GM21619 (cell line): ENCODE measurements at regions not wholly inside any gene's neighbourhood (a gene's known extent, or its start where the extent isn't known, plus 50 kb on each side); places are given as distances from the start of the nearest gene placed in this dataset.
"Not testable (repeated sequence)": the region's sequence is repeated elsewhere in the genome, so short reads cannot be mapped to it uniquely, and the experiment has no call there.

Experiments
- ATAC-seq: cut with Tn5 transposase; IDR thresholded peaks from one replicate; pipeline ENCODE4 v1.9.1; 2021; ENCODE audit not compliant: unreplicated experiment

DNA sequence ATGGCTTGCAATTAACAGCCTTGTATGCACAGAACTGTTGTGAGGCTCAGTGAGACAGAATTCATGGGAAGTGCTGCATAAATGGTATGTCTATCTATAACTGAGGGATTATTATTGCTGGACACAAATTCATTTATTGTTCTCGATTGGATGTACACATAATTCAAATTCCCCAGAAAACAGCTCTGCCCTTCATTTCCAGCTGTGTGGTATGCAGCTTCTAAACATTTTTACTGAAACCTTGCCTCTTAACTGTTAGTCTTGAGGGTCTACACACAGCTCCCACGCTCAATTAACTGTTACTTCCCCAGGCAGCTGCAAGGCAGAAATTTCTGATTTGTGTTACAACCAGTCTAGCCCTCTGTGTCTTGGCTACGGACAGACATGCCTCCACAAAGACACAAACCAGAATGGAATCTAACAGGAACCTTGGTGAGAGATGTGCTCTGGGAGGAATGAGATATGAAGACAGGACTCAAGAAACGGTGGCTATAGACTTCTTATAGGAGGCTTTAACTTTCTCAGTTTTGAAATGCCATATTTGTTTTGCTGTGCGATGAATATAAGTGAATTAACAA, 139.7 kb upstream of the TBL1XR1 start:
- ATAC-seq = no peak

DNA sequence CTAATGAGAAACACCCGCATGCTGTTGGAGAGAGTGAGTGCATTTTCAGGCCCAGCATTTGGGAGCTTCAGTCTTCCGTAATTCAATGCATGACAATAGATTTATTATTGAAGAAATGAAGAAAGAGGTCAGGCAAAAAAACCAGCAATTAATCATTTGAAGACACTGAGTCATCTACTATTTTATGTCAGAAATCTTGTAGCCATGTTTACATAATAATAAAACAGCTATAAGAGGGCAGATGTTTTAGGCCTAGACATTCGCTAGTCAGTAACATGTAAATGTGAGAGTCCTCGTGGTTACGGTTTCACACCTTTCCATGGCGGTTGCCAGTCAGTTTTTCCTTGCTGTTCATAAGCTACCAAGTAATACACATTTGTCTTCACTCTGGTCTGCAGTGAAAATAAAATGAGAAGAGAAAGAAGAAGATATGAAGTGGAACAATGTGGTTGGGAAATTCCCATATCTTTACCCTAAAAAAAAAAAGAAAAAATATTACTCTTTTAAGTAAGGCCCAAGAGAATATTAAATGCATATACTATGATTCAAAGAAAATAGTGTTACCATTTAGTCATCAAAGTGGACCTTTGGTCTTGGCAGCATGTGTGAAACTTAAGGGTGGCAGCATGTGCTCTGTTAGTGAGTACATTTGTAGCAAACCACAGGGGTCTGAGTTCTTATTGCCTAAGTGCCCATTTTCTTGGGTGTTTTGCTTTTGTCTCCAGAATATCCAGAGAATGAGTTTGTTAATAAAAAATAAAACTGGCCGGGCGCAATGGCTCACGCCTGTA, 140.5 kb upstream of the TBL1XR1 start:
- ATAC-seq = peak; percentile 89

DNA sequence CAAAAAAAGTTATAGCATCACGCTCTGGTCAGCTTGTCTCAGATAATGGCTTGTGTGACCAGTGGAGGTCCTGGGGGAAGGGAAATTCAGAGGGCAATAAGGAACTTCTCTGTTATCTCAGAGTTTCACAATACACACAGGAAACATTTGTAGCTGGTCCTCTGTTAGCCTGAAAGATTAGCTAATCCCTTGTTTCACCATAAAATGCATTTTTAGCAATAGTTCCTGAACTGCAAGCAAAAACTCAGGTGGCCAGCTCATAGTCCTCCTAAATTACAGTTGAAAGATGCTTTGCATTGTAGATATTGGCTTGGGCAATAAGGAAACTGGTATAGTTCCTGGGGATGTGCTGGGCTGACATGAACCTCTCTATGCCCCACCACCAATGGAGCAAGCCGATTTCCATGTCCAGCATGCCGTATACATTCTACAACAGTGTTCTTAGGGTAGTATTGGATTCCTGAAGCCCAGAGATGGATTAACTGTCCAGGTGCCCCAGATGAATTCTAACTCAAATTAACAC, 141.5 kb upstream of the TBL1XR1 start:
- ATAC-seq = peak; percentile 37

- not testable (repeated sequence) for ATAC-seq
Measured at GRCh38 chr3:177339220-177339703, 142.0 kb upstream of the TBL1XR1 start.

- ATAC-seq = no peak
Measured at GRCh38 chr3:177340243-177340830, 143.1 kb upstream of the TBL1XR1 start.

DNA sequence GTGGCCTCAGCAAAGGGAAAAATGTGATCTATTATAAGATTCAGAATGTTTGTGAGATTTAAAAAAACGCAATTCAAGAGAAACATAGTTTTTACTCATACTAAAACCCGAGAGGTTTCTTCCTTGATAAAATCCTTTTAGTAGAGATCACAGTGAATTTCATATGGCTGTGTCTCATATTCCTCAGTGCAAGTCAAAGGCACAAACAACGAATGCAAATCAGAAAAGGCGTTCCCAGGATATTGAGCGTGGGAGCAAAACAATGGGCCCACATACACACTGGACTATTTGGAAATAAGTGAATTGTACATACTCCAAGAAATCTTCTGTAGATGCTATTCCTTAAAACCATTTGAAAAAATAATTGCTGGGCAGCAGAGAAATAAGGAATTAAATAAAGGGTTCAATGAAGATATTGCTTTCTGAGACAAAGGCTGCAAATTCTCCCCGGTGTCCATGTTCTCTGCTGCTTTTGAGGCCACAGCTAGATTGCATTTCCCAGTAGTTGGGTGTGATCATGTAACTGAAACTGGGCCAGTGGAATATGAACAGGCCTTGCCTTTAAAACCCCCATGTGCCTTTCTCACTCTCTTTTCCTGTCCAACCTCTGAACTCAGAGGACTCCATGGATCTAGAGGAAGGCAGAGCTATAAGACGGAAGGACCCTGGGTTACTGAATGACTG, 144.6 kb upstream of the TBL1XR1 start:
- ATAC-seq = no peak

DNA sequence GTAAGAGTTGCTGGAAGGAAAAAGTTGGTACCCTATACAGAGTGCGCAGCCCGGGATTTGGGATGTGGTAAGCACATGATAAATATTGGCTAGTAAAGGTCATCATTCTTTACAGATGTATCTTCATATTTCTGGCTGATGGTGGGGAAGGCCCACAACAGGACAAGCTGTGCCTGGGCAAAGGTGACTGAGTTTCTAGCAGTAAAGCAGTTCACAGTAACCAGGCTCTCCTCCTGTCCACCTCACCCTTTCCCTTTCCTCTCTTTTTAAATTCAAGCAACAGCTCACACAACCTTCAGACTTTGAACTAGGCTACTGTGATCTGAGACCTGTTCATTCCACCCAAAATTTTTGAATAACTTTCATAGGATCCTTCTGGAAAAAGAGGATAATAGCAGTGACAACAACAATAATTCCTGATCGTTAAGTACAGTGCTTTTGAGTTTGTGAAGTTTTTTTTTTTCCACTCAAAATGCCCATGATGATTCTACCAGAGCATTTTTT, 145.9 kb upstream of the TBL1XR1 start:
- no peak for ATAC-seq

DNA sequence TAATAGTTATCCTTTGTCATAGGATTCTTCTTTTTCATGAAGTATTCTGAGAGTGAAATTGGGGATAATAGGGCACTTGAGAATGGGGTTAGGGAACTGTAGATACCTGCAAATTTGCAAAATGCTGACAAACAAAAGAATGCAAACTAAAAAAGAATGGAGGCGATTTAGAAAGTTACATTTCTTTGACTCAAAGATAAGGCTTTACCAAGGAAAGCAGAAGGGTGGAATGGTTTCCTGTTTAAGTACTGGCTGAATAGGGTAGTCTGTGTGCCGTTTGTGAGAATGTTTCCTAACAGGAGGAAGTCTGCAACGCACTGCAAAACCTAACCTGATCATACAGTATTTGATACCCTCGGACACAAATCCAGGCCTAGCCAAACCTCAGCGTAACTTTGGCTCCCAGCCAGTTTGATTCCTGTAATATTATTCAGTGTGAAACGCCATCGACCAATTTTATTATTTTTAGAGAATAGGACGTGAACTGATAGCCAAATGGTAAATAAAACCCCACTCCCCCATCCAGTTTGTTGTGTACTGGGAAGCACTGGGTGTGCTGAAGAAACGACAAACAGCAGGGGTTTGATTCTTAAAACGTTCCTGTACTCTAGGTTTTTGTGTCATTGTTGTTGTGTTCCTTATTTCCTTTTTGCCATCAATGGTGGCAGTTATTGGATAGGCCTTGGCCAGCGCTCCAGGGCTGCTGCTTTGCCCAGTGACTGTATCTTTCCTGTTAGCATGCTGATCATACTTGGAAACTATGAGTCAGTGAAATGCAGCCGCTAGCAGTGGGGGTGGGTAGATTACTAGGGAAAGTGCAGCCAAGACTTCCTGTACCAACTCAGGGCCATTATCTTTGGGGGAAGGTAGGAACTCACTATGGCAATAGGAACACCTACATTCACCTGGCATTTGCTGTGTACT, 148.0 kb upstream of the TBL1XR1 start:
- peak; percentile 87 for ATAC-seq

GRCh38 chr3:177345973-177346503, 148.8 kb upstream of the TBL1XR1 start:
- peak; percentile 3 for ATAC-seq

DNA sequence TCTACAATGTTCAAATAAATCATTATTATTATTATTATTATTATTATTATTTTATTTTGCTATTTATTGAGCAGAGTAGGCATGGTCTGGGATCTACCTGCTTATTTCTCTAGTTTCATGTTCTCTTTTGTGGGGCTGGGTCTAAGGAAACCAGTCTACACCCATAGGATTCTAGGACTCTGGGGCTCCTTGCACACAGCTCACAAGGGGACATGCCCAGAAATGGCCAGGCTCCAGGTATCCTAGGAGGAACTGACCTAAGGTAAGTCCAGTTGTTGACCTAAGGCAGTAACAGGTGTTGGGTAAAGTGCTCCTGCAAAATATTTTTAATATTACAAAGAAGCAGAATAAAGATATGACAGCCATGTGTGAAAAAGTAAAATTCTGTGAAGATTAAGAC, 149.6 kb upstream of the TBL1XR1 start:
- no peak for ATAC-seq

GRCh38 chr3:177347611-177348010, 150.3 kb upstream of the TBL1XR1 start:
- ATAC-seq = no peak

- no peak for ATAC-seq
Measured at GRCh38 chr3:177348974-177349373, 151.7 kb upstream of the TBL1XR1 start.

- no peak for ATAC-seq
Measured at GRCh38 chr3:177349384-177349783, 152.1 kb upstream of the TBL1XR1 start.

- ATAC-seq = no peak
Measured at GRCh38 chr3:177350121-177350520, 152.8 kb upstream of the TBL1XR1 start.

DNA sequence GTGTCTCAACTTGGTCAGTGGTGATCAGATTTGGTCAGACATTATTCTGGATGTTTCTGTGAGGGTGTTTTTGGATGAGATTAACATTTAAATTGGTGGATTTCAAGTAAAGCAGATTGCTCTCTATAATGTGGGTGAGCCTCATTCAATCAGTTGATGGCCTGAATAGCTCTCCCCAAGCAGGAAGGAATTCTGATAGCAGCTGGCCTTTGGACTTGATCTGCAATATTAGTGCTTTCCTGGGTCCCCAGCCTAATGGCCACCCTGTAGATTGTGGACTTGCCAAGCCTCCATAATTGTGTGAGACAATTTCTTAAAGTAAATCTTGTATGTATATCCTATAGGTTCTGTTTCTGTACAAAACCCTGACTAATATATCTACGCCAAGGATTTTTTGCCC, 153.9 kb upstream of the TBL1XR1 start:
- no peak for ATAC-seq

- ATAC-seq = peak; percentile 98
Measured at GRCh38 chr3:177351757-177352158, 154.5 kb upstream of the TBL1XR1 start.

GRCh38 chr3:177352424-177352823, 155.1 kb upstream of the TBL1XR1 start:
- ATAC-seq = no peak

- ATAC-seq = no peak
Measured at GRCh38 chr3:177353140-177353539, 155.9 kb upstream of the TBL1XR1 start.

DNA sequence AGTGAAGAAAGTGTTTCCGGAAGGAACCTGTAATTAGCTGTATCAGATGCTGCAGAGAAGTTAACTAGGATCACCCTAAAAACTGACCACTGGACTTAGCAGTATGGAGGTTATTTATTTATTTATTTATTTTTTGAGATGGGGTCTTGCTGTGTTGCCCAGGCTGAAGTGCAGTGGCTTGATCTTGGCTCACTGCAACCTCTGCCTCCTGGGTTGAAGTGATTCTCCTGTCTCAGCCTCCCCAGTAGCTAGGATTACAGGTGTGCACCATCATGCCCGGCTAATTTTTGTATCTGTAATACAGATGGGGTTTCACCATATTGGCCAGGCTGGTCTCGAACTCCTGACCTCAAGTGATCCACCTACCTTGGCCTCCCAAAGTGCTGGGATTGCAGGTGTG, 156.6 kb upstream of the TBL1XR1 start:
- ATAC-seq = not testable (repeated sequence)

GRCh38 chr3:177354466-177354865, 157.2 kb upstream of the TBL1XR1 start:
- no peak for ATAC-seq
